HG02885 (cell line): ENCODE measurements at regions not wholly inside any gene's neighbourhood (a gene's known extent, or its start where the extent isn't known, plus 50 kb on each side); places are given as distances from the start of the nearest gene placed in this dataset.

Experiments
- ATAC-seq: cut with Tn5 transposase; IDR thresholded peaks from one replicate; pipeline ENCODE4 v1.9.1; 2021; ENCODE audit warnings: mild to moderate bottlenecking; ENCODE audit not compliant: unreplicated experiment, poor library complexity

- ATAC-seq = no peak
These were observed 191.3 kb upstream of the ARG1 start for GRCh38 chr6:131381709-131382093.

- no peak for ATAC-seq
These were observed 190.4 kb upstream of the ARG1 start for GRCh38 chr6:131382631-131383030.

- no peak for ATAC-seq
These were observed 189.3 kb upstream of the ARG1 start for GRCh38 chr6:131383421-131384411.

- ATAC-seq = no peak
These were observed 185.2 kb upstream of the ARG1 start for GRCh38 chr6:131387562-131388447.

GRCh38 chr6:131390322-131390721 is 182.7 kb upstream of the ARG1 start:
- no peak for ATAC-seq

DNA sequence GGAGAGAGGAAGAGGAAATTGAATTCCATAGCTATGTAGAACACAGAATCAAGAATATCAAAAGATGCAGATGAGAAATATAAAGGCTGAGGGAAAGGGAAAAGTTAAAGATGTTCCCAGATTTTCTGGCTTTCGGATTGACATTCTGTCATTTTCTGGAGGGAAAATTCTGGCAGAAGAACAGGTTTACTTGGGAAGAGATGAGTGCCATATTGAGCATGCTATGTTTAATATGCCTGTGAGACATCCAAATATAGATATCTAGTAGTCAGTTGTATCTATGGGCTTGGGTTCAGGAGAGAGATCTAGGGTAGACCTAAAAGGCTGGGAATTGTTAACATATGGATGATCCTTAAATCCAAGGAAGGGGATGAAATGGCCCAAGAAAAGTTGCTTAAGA is 181.9 kb upstream of the ARG1 start:
- no peak for ATAC-seq

DNA sequence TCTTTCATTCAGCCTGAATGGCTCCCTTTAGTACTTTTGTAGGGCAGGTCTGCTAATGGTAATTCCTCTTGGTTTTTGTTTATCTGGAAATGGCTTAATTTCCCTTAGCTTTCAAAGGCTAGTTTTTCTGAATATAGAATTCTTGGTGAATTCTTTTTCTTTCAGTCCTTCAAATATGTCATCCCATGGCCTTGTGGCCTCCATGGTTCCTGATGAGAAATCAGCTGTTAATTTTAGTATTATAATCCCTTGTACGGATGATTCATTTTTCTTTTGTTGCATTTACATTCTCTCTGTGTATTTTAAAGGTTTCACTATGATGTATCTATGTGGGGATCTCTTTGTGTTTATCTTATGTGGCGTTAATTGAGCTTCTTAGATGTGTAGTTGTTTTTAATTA is 179.6 kb upstream of the ARG1 start:
- ATAC-seq = no peak

DNA sequence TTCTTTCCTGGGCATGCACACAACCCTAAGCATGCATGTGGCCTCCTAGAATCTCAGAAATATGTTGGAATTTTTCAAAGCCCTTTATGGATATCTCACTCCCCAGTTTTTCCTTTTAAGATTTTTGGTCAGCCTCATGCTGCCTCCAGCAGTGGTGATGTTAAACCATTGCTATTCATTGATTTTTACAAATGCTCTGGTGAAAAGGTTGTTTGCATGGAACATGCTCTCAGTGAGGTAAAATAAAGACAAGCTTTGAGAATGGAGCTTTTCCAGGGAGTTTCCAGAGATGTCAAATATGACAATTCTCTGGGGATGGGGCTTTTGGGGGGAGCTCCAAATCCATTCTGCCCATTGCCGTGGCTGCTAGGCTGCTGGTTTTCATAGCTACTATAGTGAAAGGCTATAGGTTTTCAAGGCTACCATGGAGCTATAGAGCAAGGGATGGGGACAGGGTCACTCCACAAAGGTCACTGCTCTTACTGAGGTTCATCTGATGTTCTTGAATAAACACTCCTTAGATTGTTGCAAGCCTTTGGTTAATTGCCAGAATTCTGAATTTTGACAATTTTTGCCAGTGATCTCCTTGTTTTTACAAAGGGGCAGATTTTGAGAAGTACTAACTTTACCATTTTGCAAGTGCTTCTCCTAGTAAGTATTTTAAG is 178.1 kb upstream of the ARG1 start:
- no peak for ATAC-seq

DNA sequence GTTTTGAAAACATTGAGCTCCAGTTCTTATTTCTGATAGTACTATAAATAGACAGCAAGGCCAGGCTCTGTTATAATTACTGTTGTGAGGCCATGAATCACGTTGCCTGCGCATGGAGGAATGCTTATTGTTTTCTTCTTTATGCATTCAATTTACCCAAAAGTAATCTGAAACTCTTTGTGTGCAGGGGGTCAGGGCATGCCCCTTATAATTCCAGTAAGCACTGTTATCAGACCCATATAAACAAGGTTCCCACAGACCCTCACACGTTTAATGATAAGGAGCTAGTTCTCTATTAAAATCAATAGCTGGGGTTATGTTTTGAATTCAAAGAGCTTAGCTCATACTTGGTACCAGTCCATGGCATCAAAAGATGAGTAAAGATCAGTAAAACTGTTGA is 174.8 kb upstream of the ARG1 start:
- ATAC-seq = no peak

GRCh38 chr6:131399433-131399832 is 173.6 kb upstream of the ARG1 start:
- no peak for ATAC-seq

DNA sequence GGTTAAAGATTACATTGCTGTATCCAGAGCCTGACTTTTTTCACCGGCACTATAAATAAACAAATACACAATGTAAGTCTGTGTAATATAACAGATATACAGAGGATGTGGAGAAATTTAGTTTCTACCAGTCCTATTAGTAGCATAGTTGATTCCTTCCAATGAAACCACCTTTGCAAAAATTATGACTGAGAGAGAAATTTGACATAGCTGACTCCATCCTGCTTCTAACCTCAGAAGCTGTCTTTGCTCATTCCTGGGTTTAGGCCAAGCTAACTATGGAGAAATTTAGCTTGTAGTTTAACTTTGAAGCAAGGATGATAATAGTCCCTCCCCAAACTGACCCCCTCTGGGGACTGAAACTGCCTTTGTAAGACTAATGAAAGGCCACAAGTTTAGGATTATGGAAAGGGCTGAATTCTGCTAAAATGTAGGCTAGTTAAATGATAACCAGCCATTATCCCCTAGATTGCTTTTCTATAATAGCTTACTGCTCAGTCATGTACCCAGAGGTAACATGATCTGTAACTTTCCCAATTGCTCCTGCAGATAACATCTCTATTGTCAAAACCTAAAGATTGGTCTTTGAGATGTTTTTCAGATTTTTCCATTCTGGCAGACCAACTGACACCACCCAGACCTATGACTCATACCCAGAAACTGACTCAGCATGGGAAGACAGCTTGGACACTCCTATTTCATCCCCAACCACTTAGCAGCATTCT is 172.8 kb upstream of the ARG1 start:
- ATAC-seq = no peak

DNA sequence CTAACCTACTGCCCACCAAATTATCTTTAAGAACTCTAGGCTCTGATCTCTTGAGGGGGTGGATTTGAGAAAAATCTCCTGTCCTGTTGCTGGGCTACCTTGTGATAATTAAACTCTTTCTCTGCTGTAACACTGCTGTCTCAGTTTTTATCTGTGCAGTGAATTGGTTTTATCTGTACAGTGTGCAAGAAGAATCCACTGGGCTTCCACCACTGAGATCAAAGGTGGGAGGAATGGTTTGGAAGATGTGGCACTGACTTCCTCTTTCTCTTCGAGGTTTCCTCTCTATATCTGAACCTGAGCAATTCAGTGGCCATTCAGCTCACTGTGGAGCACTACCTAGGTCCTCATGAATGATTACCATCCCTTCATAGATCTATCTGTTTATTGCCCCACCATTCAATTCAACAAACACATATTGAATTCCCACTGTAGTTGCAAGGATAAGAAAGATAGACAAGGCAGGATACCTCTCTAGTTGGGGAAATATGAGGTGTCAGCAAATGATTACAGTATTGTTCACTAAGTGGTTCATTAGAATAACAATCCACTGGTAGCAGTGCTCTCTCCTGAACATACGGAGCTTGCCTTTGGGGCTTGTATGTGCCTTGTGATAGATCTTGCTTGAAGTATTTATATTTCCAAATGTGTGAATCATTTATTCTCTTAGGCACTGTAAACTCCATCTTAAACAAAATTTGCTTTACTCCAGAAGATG is 172.1 kb upstream of the ARG1 start:
- no peak for ATAC-seq

DNA sequence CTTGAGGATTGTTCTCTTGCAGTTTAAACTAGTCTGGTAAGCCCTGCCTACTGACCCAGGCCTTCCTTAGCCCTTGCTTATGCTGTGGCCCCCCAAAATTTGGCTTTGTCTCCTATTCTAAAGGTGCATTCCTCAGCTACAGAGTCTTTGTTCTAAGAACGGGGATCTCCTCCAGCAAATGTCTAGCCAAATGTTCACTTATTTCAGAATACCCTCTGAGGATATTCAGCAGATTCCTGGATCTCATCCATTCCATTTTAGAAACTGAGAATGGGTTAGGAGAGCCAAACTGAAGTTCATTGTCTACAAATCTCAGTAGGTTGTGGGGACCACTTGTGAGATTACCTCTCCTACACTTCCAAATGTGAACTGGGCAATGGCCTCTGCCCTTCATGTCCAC is 164.2 kb upstream of the ARG1 start:
- no peak for ATAC-seq

- ATAC-seq = no peak
These were observed 162.2 kb upstream of the ARG1 start for GRCh38 chr6:131410785-131411184.

DNA sequence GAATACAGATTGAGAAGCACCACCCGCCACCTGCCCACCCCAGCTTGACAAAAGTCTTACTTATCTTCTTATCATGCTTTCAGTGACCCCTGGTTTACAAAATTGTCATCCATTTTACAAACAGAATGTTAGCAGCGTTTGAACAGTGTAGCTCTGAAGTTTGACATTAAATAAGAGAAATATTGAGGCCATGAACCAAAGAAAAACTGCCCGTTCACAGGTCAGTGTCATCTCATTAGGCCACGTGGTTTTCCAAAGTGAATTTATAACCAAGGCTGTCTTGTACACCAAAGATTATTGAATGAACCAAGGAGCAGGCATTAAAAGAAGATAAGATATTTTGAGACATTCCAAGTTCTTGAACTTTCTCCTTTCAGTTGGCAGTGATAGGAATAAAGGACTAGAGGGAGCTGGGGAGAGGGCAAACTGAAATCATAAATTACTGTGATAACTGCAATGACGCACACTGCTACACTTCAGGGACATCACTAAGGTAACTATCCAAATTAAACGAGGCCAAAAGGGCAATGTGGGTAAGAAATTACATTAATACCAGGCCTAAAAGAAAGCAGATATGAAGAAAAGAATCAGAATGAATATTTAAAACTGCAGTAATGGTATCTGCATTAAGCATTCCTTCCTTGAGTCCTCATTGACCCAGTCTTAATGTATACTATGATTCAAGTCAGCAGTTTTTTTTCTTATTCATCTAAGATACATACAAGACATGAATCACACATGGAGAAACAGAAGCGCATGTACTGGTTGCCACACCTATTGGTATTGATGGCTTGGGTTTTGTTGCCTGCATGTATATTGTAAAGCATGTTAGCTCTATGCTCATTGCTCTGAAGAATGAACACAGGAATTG is 159.8 kb upstream of the ARG1 start:
- no peak for ATAC-seq

- ATAC-seq = no peak
These were observed 159.2 kb upstream of the ARG1 start for GRCh38 chr6:131413831-131414191.

GRCh38 chr6:131414956-131415355 is 158.1 kb upstream of the ARG1 start:
- no peak for ATAC-seq

DNA sequence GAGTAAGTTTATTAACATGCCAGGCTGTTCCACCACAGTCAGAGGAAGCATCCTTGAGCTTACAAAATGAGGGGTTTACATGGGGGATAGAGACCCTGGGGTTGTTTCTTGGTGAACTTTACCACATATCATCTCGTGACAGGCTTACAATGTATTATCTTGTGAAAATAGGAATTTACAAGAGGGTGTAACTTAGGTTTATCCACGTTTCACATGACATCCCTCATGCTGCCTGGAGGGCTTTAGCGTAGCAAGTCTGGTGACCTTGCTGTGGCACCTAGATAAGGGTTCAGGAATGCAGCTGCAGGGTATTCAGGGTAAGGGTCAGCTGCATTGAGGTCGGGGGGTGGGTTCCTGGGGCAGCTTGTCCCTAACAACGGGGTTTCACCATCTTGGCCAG is 154.6 kb upstream of the ARG1 start:
- no peak for ATAC-seq

DNA sequence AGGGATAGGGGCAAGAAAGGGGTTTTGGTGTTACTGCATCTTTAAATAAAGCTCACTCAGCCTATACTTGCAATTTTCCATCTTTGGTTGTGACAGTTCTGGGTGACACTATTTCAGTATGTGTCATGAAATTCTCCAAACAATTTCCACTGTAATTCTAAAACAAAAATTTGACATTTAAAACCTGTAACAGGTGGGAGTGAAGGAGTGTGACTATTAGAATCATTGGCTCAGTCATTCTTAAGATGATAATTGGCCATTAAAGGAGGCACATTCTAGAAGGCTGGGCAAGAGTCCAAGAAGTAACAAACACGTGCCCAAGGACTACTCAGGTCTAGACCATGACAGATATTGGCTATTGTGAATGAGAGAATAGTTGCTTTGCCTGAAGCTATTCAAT is 153.3 kb upstream of the ARG1 start:
- ATAC-seq = no peak
